Left cardiac atrium (tissue), 4 donors: ENCODE measurements at regions not wholly inside any gene's neighbourhood (a gene's known extent, or its start where the extent isn't known, plus 50 kb on each side); places are given as distances from the start of the nearest gene placed in this dataset.

Source experiments
- ATAC-seq, 2 donors: fragments of 200-7000 bp; cut with Tn5 transposase; one replicate each; pipeline ENCODE4 v1.9.1; 2020; ENCODE audit warnings: mild to moderate bottlenecking in 2 of 2, moderate library complexity in 2 of 2
- DNase-seq: peaks from one replicate; pipeline ENCODE4 v3.0.0-alpha.2; 2020
- intact Hi-C, 2 donors: fragments of 100-400 bp; cut with DNase I; formaldehyde crosslinking; loops; one replicate each; pipeline versions ENCODE4 v1.14.1 to v1.15.1; 2022 to 2023
- donor health status: DM: no; HTN: yes; CAD: no.
- donor health status: DM: no; HTN: yes; CAD: no; lungs with severe emphysema.
- donor health status: DM: yes; HTN: yes; CAD: no.
- donor health status: Dilated cardiomyopathy.

GRCh38 chr6:120077489-120077888, 727.9 kb upstream of the MAN1A1 start:
- DNase-seq (no peak), ATAC-seq (no peak)
- intact Hi-C loops: no loop called here

DNA sequence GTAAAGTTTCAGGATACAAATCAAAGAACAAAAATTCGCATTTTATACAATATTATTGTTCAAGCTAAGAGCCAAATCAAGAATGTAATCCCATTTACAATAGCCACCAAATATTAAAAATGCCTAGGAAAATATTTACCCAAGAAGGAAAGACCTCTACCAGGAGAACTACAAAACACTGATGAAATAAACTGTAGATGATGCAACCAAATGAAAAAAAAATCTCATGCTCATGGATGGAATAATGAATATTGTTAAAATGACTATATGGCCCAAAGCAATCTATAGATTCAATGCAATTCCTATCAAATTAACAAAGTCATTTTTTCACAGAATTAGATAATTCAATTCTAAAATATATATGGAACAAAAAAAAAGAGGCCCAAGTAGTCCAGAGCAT, 708.8 kb upstream of the MAN1A1 start:
- intact Hi-C loops: no loop called here
- ATAC-seq: no peak
- no peak for DNase-seq

- no peak for ATAC-seq
- intact Hi-C loops: no loop called here
- DNase-seq: no peak
These were observed 706.5 kb upstream of the MAN1A1 start for GRCh38 chr6:120056085-120056484.

GRCh38 chr6:120055071-120055470, 705.5 kb upstream of the MAN1A1 start:
- DNase-seq: no peak
- ATAC-seq: no peak
- intact Hi-C loops: no loop called here

DNA sequence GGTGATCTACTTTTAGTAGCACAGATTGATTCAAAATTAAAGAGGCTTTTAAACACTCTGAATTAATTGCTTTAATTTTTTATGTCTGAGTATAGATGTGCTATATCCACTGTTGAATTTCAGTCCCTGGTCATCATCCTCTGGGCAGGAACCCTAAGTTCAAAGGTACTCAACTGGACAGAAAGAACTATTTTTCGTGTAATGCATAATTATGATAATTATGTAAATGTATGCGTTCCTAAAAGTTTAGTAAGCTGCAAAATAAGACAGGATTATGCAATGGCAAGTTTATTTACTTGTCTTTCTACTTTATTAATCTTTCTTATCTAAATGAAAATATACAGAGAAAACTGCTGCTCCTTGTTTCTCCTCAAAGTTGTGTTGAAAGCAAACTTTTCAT, 690.1 kb upstream of the MAN1A1 start:
- ATAC-seq (no peak), DNase-seq (no peak)
- intact Hi-C loops: no loop called here

- intact Hi-C loops: no loop called here
- ATAC-seq (no peak), DNase-seq (no peak)
These were observed 682.3 kb upstream of the MAN1A1 start for GRCh38 chr6:120031837-120032236.

DNA sequence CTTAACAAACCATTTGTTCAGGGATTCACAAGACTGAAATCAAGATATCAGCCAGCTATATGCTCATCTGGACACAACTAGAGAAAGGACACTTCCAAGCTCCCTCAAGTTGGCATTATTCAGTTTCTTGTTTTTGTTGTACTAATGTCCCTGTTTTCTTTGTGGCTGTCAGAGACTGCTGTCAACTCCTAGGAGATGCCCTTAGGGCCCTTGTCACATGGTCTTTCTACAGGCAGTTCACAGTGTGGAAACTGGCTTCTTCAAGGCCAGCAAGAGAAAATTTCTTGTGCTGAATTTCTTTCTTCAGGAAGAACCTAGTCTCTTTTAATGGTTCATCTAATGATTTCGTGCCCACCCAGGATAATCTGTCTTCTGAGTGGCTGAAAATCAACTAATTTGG, 677.2 kb upstream of the MAN1A1 start:
- ATAC-seq (no peak), DNase-seq (no peak)
- intact Hi-C loops: no loop called here

DNA sequence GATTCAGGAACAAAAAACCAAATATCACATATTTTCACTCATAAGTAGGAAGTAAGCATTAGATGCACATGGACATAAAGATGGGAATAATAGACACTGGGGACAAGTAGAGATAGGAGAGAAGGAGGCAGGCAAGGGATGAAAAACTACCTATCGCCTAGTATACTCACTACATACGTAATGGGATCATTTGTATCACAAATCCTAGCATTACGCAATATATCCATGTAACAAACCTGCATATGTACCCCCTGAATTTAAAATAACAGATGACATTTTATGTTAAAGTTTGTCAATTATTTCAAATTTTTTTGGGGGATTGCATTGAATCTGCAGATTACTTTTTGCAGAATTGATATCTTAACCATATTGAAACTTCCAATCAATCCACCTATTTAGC, 660.5 kb upstream of the MAN1A1 start:
- no peak for DNase-seq
- intact Hi-C loops: no loop called here
- no peak for ATAC-seq

DNA sequence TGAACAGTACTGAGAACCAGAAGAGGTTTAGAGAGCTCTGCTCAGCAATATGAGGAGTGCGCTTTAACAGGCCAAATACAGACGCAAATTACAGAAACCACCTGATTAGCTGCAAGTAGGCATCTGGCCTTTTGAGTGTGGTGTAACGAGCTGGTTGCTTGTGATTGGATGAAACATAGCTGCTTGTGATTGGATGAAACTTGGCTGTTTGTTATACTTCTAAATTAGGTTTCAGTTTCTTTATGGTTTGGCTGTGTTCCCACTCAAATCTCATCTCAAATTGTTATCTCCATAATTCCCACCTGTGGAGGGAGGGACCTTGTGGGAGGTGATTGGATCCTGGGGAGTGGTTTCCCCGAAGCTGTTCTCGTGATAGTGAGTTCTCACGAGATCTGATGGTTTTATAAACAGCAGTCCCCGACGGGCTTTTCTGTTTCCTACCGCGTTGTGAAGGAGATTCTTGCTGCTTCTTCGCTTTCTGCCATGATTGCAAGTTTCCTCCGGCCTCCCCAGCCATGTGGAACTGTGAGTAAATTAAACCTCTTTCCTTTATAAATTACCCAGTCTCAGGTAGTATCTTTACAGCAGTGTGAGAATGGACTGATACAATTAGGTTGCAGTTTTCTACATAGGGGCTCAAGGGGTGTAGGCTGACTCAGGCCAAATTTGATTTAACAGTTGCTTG, 655.9 kb upstream of the MAN1A1 start:
- intact Hi-C loops: no loop called here
- ATAC-seq (no peak), DNase-seq (no peak)

DNA sequence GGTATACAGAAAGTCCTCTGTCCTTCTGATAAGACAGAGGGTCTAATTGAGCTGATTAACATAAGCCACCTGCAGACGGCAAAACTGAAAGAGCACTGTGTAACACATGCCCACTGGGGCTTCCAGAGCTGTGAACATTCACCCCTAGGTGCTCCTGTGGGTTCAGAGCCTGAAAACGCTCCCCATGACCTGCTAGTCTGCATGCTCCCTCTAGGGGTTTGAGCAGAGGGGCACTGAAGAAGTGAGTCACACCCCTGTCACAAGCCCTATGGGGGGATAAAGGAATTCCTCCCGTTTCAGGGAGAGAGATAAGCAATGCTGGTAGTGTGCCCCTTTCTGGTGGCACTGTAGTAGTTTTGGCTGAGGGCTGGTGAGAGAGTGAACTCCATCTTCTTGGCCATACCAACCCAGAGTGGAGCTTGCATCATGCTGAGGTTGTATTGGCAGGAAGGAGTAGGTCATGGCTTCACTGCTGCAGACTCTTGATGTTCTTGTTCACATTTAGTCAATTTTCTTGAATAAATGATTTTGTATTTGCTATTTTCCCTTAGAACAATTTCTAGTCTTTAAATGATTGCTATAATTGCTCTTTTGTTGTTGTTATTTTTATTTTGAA, 637.5 kb upstream of the MAN1A1 start:
- intact Hi-C loops: no loop called here

DNA sequence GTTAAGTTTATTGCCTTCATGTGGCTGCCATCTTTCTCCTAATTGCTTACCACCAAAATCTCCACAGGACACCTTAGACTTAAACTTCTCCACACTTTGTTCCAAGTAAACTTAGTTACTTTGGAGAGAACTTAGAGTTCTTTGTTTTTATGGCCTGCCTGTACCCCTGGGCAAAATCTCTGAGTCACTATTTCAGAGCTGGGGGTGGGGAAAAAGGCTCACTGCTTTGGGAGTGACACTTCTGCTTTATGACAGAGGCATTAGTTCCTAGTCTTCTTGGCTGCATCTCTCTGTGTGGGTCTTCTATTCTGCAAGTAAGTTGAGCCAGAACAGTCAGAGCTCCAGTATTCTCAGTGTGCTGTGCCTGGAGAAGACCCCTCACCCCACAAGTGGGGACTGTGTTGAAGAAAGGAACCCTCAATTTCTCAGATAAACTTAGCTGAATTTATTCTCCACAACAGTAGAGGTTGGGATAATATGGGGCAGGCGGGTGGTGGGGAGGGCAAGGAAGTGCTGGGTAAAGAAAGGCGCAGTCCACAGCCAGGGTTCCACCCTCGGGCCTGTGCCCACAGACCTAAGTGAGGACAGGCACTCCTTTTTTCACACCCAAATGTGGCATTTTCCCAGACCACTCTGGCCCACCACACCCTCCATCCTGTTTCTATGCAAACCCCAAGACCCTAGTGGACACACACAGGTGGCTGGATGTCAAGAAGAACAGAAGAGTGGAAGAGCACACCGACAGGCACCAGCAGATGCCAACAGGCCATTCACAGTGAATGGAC, 636.6 kb upstream of the MAN1A1 start:
- intact Hi-C loops: no loop called here
- DNase-seq (no peak), ATAC-seq (no peak)

More for the DNA sequence above, 637.5 kb upstream of the MAN1A1 start:
- ATAC-seq: no peak
- DNase-seq: no peak

DNA sequence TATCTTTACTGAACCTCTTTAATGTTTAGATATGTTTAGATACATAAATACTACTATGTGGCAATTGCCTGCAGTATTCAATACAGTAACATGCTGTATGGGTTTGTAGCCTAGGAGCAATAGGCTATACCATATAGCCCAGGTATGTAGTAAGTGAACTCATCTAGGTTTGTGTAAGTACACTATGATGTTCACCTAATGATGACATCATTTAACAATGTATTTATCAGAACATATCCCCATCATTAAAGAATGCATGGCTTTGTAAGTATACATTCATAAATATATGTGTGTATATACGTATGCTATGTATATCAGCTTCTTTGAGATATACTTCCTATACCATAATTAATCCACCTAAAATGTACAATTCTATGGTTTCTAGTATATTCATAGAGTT, 631.2 kb upstream of the MAN1A1 start:
- ATAC-seq (no peak), DNase-seq (no peak)
- intact Hi-C loops: no loop called here

- no peak for DNase-seq
- ATAC-seq: no peak
- intact Hi-C loops: no loop called here
These were observed 630.3 kb upstream of the MAN1A1 start for GRCh38 chr6:119979862-119980261.

GRCh38 chr6:119978274-119978889, 628.8 kb upstream of the MAN1A1 start:
- DNase-seq: no peak
- ATAC-seq: no peak

GRCh38 chr6:119974430-119975159, 625.0 kb upstream of the MAN1A1 start:
- DNase-seq: no peak
- no peak for ATAC-seq
- intact Hi-C loops: no loop called here

More at GRCh38 chr6:119978274-119978889, 628.8 kb upstream of the MAN1A1 start:
- intact Hi-C loops: no loop called here

DNA sequence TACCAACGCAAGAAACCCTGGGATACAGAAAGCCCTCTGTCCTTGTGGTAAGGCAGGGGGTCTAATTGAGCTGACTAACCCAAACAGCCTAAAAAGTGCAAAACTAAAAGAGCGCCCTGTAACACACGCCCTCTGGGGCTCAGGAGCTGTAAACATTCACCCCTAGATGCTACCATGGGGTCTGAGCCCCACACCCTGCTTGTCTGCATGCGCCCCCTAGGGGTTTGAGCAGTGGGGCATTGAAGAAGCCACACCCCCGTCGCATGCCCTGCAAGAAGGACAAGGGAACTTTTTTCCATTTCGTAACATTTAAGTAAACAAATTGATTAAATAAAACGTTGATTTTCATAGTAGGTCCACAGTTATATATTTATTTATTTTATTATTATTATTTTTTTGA, 616.9 kb upstream of the MAN1A1 start:
- DNase-seq (no peak), ATAC-seq (no peak)
- intact Hi-C loops: no loop called here

GRCh38 chr6:119965900-119966299, 616.3 kb upstream of the MAN1A1 start:
- intact Hi-C loops: no loop called here
- no peak for ATAC-seq
- DNase-seq: no peak

DNA sequence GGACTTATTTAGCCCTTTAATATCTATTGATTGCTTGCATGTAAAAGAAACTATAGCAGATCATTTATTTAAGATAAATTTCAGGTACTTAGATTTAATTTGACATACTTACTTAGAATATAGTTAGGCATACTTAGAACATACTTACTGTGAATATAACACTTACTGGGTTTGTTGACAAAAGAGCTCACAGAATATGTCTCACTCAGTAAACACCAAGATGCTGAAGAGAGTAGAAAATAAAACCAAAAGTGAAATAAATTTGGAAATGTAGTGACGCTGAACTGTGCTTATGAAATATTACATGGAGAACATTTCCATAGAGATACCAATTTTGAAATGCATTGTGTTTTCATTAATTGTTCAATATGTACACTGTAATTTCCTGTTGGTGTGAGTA, 615.4 kb upstream of the MAN1A1 start:
- intact Hi-C loops: no loop called here
- no peak for ATAC-seq
- no peak for DNase-seq

DNA sequence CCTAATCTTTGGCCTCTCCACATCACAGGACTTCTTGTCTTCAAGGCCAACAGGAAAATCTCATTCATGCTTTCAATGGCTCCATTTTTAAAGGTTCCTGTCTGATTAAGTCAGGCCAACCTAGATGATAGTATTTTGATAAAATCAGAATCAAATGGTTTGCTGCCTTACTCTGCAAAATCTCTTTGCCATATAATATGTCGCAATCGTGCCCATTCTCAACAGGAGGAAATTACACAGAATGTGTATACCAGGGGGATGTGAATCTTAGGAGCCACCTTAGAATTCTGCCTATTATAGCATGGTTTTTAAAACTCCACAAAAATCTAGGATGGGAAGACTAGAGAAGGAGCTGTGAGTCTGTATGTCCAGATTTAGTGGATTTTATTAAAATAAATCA, 612.9 kb upstream of the MAN1A1 start:
- DNase-seq (no peak), ATAC-seq (no peak)
- intact Hi-C loops: no loop called here

DNA sequence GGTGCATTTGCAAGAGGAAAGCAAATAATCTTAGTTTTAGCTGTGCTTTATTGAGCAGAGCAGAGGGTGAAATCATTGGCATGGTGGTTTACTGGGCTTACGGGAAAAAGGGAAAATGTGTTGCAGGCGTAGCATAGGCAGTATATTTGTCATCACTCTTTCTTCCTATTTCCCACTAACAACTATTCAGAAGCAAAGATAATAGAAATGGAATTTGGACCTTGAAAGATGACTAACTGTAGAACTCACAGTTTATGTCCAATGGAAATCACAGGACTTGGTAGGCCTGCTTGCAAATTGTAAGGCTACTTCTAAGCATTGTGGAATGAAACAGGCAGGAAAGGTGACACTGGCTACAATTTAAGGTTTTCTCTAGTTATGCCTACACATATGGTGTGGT, 611.9 kb upstream of the MAN1A1 start:
- DNase-seq (no peak), ATAC-seq (no peak)
- intact Hi-C loops: no loop called here
